ENCODE measurements at regions not wholly inside any gene's neighbourhood (a gene's known extent, or its start where the extent isn't known, plus 50 kb on each side); places are given as distances from the start of the nearest gene placed in this dataset.

GRCh38 chr14:56918849-56919574 is 108.7 kb upstream of the OTX2 start:
- DNase-seq (ENCODE audit: low read depth), result no peak

- no peak for DNase-seq (ENCODE audit: low read depth)
Observed at GRCh38 chr14:56905282-56905681, 95.0 kb upstream of the OTX2 start.

DNA sequence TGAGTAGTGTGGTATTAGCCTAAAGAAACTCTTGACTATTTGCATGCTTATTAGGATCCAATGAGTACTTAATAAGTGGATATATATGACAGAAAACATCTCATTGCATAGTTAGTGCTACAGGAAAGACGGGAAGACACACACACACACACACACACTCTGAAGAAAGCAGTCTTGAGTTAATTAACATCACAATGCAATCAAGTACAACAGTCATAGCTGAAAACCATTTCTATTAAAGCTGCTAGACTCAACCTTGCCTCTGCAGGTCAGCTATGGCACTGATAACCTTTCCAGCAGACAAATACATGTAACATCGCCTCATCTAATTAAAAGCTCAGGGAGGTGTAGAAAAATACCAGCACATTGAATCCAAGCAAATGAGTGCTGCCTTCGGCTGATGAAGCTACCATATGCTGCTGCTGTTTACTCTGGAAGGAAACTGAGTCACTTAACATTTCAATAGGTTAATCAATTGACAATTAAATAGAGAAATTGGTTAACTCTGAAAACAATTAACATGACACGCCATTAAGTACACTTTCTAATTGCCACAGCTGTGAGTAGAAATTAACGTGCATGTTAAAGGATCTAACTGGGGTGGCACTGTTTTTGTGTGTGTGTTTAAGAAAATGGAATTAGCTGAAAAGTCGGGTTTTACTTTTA is 93.2 kb upstream of the OTX2 start:
- no peak for DNase-seq (ENCODE audit: low read depth)

DNA sequence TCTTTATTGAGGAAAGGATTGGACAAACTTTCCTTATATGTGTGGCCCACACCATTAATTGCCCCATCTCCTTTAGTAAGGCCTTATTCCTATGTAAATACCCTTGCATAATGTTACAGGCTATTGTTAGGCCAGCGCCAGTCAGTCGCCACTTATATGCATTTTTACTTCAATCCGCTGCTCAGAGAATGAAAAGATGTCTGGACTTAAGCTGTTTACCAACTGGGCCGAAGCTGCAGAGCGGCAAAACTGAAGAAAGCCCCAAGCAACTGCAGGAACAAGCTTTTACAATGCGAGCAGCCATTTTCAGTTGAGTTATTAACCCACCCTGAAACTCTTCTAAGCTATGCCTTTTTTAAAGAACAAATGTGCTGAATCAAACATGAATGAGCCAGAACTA is 92.1 kb upstream of the OTX2 start:
- no peak for DNase-seq (ENCODE audit: low read depth)

DNA sequence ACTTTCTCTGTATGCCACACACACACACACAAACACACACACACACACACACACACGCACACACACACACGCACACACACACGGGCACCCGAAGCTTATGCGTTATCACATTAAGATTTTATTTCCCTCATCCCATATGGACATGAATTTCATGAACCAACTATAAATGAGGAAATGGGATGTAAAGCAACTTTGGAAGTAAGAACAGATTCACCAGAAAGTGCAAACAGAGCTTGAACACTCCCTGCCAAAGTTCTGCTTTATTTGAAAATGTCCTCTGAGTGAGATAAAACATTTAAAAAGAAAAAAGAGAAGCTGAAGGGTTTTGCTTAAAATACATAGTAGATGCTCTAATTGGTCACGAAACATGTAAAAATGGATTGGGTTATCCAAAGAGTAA is 90.4 kb upstream of the OTX2 start:
- DNase-seq (ENCODE audit: low read depth), result no peak

DNA sequence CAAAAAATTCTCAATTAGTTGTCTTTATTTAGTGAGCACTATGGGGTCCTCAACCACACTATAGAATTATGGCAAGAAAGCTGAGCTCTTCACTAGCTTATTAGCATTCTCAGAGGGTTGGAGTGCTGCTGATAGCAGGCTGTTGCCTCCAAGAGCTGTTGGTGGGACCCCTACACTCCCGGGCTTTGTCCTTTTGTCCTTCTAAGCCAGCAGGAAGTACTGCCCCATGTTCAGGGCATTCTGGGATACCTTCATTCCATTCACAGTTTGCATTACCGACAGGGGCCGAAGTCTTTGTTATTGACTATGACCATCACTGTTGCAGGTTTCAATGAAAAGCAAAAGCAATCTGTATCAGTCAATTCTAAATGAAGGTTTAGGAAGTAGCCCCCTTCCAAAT is 89.5 kb upstream of the OTX2 start:
- no peak for DNase-seq (ENCODE audit: low read depth)

DNA sequence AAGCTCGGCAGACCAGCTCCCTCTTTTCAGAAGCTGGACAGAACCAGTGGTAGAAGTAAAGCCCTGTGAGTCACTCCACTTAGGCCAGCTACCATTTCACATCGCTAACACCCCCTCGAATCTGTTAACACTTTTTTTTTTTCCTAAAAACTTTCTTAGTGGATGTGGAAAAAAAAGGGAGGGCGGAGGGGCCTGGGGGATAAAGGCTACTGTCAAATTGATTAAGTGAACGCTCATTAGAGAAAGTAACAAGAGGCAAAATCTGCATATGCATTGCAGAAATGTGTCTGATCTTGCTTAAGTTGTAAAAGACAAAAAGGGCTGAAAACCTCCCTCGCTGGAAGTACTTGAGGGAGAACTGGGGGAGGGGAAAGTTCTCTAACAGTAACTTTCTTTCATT is 86.6 kb upstream of the OTX2 start:
- no peak for DNase-seq (ENCODE audit: low read depth)

DNA sequence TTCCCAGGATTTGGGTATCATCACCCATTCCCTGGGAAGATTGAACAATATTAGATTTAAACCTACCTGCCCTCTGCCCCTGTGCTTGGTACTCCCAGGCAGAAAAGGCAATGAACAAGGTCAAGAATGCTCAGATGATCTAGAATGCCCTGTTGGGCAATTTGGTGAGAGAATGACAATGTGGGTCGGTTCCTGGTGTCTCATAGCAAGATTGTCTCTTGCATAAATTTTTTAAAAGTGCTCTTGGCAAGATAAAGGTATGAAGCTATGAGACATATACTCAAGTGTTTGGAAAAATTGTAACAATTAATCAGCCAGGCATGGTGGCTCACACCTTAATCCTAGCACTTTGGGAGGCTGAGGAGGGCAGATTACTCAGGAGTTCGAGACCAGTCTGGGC is 86.0 kb upstream of the OTX2 start:
- DNase-seq (ENCODE audit: low read depth), result no peak

DNA sequence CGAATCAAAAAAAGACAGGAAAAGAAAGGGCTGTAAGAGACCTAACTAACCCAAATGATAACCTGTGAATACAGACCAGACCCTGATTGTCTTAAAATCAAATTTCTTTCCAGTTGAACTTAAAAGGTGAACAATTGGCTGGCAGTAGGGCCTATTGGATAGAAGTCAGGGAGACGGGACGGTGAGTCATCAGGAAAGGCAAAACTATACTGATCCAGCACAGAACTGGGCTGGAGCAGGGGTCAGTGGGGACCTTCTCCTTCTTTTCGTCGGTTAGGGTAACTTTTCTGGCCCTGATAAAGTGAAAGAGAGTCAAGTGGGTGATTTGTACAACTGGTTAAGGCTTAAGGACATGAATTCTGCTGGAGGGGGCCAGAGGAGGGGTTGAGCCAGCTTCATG is 84.9 kb upstream of the OTX2 start:
- DNase-seq (ENCODE audit: low read depth), result no peak

- no peak for DNase-seq (ENCODE audit: low read depth)
Observed at GRCh38 chr14:56894591-56894991, 84.3 kb upstream of the OTX2 start.

- no peak for DNase-seq (ENCODE audit: low read depth)
Observed at GRCh38 chr14:56892959-56893358, 82.7 kb upstream of the OTX2 start.

DNA sequence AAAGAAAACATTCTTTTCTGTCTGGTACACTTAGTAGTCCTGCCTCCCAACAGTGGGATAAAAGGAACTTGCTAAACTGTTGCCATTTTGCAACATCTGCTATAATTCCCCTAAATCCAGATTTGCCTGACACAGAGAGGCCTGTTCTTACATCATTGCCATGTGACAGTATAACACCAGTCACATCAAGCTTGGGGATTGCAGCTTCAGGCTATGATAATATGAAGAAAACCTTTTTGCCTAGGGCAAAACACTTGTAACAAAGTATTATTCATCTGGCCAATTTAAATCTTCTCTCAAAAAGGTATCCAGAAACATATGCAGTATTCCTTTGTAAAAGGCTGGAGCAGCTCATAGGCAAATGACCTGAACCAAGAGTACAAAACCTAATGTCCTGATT is 80.9 kb upstream of the OTX2 start:
- no peak for DNase-seq (ENCODE audit: low read depth)

DNA sequence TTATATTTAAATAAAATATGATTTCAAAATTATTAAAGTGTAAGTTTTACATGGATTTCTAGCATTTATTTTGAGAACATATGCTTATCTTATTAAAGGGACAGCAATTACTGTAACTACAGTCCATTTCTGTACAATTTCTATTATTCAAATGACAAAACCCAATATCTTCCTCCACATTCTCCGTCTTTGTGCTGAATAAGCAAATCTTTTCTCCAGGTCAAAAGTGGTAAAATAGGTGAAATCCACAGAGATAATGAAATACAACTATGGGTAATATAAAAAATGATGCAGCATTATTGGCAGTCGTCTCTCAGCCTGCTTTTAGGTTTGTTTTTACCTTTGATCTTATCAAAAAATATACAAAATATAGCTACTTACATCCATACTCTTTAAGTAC is 79.4 kb upstream of the OTX2 start:
- no peak for DNase-seq (ENCODE audit: low read depth)

- no peak for DNase-seq (ENCODE audit: low read depth)
Observed at GRCh38 chr14:56888274-56888673, 78.0 kb upstream of the OTX2 start.

GRCh38 chr14:56887216-56887615 is 76.9 kb upstream of the OTX2 start:
- DNase-seq (ENCODE audit: low read depth), result no peak

- no peak for DNase-seq (ENCODE audit: low read depth)
Observed at GRCh38 chr14:56886471-56887062, 76.3 kb upstream of the OTX2 start.

DNA sequence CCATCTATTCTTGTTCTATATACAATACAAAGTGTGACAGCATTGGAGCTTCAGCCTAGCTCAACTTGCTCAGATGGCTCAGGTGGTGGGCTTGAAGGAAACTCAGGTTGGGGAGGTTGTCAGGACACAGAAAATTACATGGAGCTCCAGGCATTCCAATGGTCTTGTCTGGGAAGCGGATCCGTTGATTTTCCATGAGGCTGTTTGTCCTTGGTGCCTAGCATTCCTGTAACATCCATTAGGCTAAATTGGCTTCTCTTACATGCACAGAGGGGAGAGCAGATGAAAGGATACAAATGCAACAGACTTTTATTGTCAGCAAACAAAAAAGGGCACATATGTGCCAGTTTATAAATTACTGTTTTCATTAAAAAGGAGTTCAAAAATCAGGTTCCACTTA is 75.5 kb upstream of the OTX2 start:
- DNase-seq (ENCODE audit: low read depth), result no peak

- no peak for DNase-seq (ENCODE audit: low read depth)
Observed at GRCh38 chr14:56884617-56885016, 74.3 kb upstream of the OTX2 start.

- no peak for DNase-seq (ENCODE audit: low read depth)
Observed at GRCh38 chr14:56881181-56881580, 70.9 kb upstream of the OTX2 start.

DNA sequence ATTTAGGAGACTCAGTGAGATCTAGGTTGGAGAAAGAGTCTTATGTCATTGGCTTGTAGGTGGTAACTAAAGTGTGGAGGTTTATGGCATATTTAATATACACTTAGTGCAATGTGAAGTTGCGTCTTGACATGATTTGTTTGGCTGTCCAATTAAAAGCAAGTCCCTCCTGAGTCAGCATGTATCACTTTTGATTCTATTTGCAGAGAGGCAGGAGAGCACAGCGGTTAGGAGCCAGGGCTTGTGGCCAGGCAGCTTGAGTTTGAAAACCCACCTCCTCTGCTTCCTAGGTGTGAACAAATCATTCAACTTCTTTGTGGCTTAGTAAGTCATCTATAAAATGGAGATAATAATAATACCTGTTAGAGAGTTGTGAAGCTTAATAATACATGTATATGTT is 68.5 kb upstream of the OTX2 start:
- no peak for DNase-seq (ENCODE audit: low read depth)

GRCh38 chr14:56875104-56875675 is 64.9 kb upstream of the OTX2 start:
- no peak for DNase-seq (ENCODE audit: low read depth)

DNA sequence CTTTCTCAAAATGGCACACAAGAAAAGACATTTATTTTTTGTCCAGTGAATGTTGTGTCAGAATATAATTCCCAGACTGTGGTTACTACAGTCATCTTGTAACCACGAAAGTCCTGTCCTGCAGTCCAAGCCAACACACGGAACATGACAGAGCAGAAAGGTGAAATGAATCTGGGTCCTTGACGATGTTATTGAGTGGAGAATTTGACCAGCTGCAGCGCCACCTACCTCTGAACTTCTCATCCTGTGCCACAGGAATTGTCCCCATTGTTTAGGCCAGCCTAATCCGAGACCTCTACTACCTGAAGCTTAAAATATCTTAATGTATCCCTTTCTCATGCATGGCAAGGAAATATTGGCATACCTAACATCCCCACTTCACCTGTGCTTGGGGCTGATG is 64.1 kb upstream of the OTX2 start:
- no peak for DNase-seq (ENCODE audit: low read depth)

DNA sequence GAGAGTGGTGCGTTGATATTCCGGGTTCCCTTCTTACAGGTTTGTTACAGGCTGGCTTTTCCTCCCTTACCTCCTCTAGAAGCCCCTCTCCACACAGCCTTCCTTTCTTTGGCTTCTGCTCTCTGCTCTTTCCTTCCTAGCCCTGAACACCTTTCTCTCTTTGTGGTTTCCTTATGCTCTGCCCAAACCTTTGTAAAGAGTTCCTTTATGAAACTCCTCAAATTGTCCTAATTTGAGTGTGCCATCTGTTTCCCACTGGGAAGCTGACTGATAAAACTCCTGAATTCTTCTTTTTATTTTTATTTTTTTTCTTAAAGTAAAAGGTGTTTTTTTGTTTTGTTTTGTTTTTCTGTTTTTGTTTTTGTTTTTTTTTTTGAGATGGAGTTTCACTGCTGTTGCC is 60.1 kb upstream of the OTX2 start:
- DNase-seq (ENCODE audit: low read depth), result no peak
